ENCODE measurements at regions not wholly inside any gene's neighbourhood (a gene's known extent, or its start where the extent isn't known, plus 50 kb on each side); places are given as distances from the start of the nearest gene placed in this dataset.

- no peak overlapping the region for H3K9ac ChIP-seq (ENCODE audit: low read length)
- no peaks in the 10 kb centered on the region for H3K27me3 ChIP-seq (ENCODE audit: insufficient read depth, low read length)
- TF ChIP-seq, protein P1, sequence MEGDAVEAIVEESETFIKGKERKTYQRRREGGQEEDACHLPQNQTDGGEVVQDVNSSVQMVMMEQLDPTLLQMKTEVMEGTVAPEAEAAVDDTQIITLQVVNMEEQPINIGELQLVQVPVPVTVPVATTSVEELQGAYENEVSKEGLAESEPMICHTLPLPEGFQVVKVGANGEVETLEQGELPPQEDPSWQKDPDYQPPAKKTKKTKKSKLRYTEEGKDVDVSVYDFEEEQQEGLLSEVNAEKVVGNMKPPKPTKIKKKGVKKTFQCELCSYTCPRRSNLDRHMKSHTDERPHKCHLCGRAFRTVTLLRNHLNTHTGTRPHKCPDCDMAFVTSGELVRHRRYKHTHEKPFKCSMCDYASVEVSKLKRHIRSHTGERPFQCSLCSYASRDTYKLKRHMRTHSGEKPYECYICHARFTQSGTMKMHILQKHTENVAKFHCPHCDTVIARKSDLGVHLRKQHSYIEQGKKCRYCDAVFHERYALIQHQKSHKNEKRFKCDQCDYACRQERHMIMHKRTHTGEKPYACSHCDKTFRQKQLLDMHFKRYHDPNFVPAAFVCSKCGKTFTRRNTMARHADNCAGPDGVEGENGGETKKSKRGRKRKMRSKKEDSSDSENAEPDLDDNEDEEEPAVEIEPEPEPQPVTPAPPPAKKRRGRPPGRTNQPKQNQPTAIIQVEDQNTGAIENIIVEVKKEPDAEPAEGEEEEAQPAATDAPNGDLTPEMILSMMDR (IDR thresholded peaks at IDR 0.05; ENCODE audit: low read length), result peak; percentile 31; the same call in 1 of the 2 replicates
- no peak for TF ChIP-seq EZH2 (IDR thresholded peaks at IDR 0.05; ENCODE audit: borderline replicate concordance, low read length)
- no peaks in the 10 kb centered on the region for H3K79me2 ChIP-seq (ENCODE audit: insufficient read depth, low read length)
- H2AFZ ChIP-seq (ENCODE audit: low read length), result no peak overlapping the region
- H3K27ac ChIP-seq (ENCODE audit: low read depth, low read length, poor library complexity, severe bottlenecking), result no peak overlapping the region
- no peaks in the 10 kb centered on the region for H3K9me3 ChIP-seq (ENCODE audit: low read length)
- H3K36me3 ChIP-seq (ENCODE audit: insufficient read depth, low read length), result no peaks in the 10 kb centered on the region; the same call in 1 of the 2 replicates
- no peaks in the 10 kb centered on the region for H3K4me1 ChIP-seq (ENCODE audit: insufficient read depth, low read length, severe bottlenecking)
- no peaks in the 10 kb centered on the region for H3K9me2 ChIP-seq (ENCODE audit: low read depth, low read length)
- no peak overlapping the region for H3K4me3 ChIP-seq (ENCODE audit: low read depth, low read length, poor library complexity, severe bottlenecking)
- no peaks in the 10 kb centered on the region for H3F3A ChIP-seq (ENCODE audit: insufficient read depth, low read length)
- H4K20me1 ChIP-seq (ENCODE audit: insufficient read depth, low read length), result no peaks in the 10 kb centered on the region
- no peak overlapping the region for H3K4me2 ChIP-seq (ENCODE audit: low read length)
Measured at GRCh38 chr22:26797910-26798309, 140.5 kb downstream of the MIAT start.

DNA sequence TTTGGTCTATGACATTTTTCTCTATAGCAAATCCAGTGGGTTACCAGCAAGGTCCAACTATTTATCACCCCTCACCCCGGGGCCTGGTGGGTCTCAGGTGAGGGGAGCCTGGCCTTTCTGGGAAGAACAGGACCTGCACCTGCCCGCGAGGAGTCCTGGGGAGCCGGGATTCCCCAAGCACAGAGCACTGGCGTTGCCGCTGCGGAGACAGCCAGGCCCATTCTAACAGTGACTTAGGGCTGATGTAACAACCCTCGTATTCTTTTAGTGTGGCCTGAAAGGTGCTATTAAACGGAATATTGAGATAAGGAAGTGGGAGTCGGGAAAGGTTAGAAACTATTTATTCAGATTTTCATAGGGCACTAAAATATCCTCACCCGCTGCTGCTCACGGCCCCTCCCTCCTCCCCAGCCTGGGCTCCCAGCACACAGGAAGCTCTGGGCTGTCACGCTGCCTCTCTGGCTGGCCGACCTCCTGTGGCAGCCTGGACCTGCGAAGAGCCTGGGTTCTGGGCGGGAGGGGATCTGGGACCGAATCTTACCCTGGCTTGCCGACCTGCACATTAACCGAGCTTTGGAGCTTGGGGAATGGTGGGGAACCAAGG is 141.2 kb downstream of the MIAT start:
- H2AFZ ChIP-seq (ENCODE audit: low read length), result no peak overlapping the region
- no peak overlapping the region for H3K4me3 ChIP-seq (ENCODE audit: low read depth, low read length, poor library complexity, severe bottlenecking)
- H3K79me2 ChIP-seq (ENCODE audit: insufficient read depth, low read length), result no peaks in the 10 kb centered on the region
- no peak overlapping the region for H3K27ac ChIP-seq (ENCODE audit: low read depth, low read length, poor library complexity, severe bottlenecking)
- no peak overlapping the region for H3K9ac ChIP-seq (ENCODE audit: low read length)
- H4K20me1 ChIP-seq (ENCODE audit: insufficient read depth, low read length), result no peaks in the 10 kb centered on the region
- H3F3A ChIP-seq (ENCODE audit: insufficient read depth, low read length), result no peaks in the 10 kb centered on the region
- H3K36me3 ChIP-seq (ENCODE audit: insufficient read depth, low read length), result no peaks in the 10 kb centered on the region; the same call in 1 of the 2 replicates
- H3K4me2 ChIP-seq (ENCODE audit: low read length), result no peak overlapping the region
- H3K9me3 ChIP-seq (ENCODE audit: low read length), result no peaks in the 10 kb centered on the region
- H3K27me3 ChIP-seq (ENCODE audit: insufficient read depth, low read length), result no peaks in the 10 kb centered on the region
- TF ChIP-seq EZH2 (IDR thresholded peaks at IDR 0.05; ENCODE audit: borderline replicate concordance, low read length), result no peak
- H3K9me2 ChIP-seq (ENCODE audit: low read depth, low read length), result no peaks in the 10 kb centered on the region
- no peaks in the 10 kb centered on the region for H3K4me1 ChIP-seq (ENCODE audit: insufficient read depth, low read length, severe bottlenecking)

GRCh38 chr22:26800858-26801257 is 143.5 kb downstream of the MIAT start:
- Histone ChIP-seq H3K9me2 (ENCODE audit: low read depth, low read length) (no peaks in the 10 kb centered on the region), H3K36me3 (ENCODE audit: insufficient read depth, low read length) (no peaks in the 10 kb centered on the region), H3K27ac (ENCODE audit: low read depth, low read length, poor library complexity, severe bottlenecking) (no peak overlapping the region), H3K9ac (ENCODE audit: low read length) (no peak overlapping the region), H3K79me2 (ENCODE audit: insufficient read depth, low read length) (no peaks in the 10 kb centered on the region), H2AFZ (ENCODE audit: low read length) (no peak overlapping the region), H3K4me1 (ENCODE audit: insufficient read depth, low read length, severe bottlenecking) (no peaks in the 10 kb centered on the region), H3K4me2 (ENCODE audit: low read length) (no peak overlapping the region), H4K20me1 (ENCODE audit: insufficient read depth, low read length) (no peaks in the 10 kb centered on the region), H3K27me3 (ENCODE audit: insufficient read depth, low read length) (no peaks in the 10 kb centered on the region), H3F3A (ENCODE audit: insufficient read depth, low read length) (no peaks in the 10 kb centered on the region), H3K4me3 (ENCODE audit: low read depth, low read length, poor library complexity, severe bottlenecking) (no peak overlapping the region), H3K9me3 (ENCODE audit: low read length) (no peaks in the 10 kb centered on the region)
- TF ChIP-seq, protein P1 (IDR thresholded peaks at IDR 0.05; ENCODE audit: low read length), result no peak
- no peak for TF ChIP-seq EZH2 (IDR thresholded peaks at IDR 0.05; ENCODE audit: borderline replicate concordance, low read length)

GRCh38 chr22:26801449-26801848 is 144.1 kb downstream of the MIAT start:
- Histone ChIP-seq H3K4me2 (ENCODE audit: low read length) (no peak overlapping the region), H2AFZ (ENCODE audit: low read length) (no peak overlapping the region), H3K27ac (ENCODE audit: low read depth, low read length, poor library complexity, severe bottlenecking) (no peak overlapping the region), H3K9ac (ENCODE audit: low read length) (no peak overlapping the region), H4K20me1 (ENCODE audit: insufficient read depth, low read length) (no peaks in the 10 kb centered on the region), H3K27me3 (ENCODE audit: insufficient read depth, low read length) (no peaks in the 10 kb centered on the region), H3K36me3 (ENCODE audit: insufficient read depth, low read length) (no peaks in the 10 kb centered on the region), H3K79me2 (ENCODE audit: insufficient read depth, low read length) (no peaks in the 10 kb centered on the region), H3K4me1 (ENCODE audit: insufficient read depth, low read length, severe bottlenecking) (no peaks in the 10 kb centered on the region), H3K9me3 (ENCODE audit: low read length) (no peaks in the 10 kb centered on the region), H3K9me2 (ENCODE audit: low read depth, low read length) (no peaks in the 10 kb centered on the region), H3F3A (ENCODE audit: insufficient read depth, low read length) (no peaks in the 10 kb centered on the region), H3K4me3 (ENCODE audit: low read depth, low read length, poor library complexity, severe bottlenecking) (no peak overlapping the region)
- TF ChIP-seq, protein P1 (IDR thresholded peaks at IDR 0.05; ENCODE audit: low read length), result no peak
- no peak for TF ChIP-seq EZH2 (IDR thresholded peaks at IDR 0.05; ENCODE audit: borderline replicate concordance, low read length)

All from OCI-LY1 (cell line).